ENCODE measurements at regions not wholly inside any gene's neighbourhood (a gene's known extent, or its start where the extent isn't known, plus 50 kb on each side); places are given as distances from the start of the nearest gene placed in this dataset.
"Not testable (repeated sequence)": the region's sequence is repeated elsewhere in the genome, so short reads cannot be mapped to it uniquely, and the experiment has no call there.

- H3K9me3 Mint-ChIP-seq, result peaks cover 5 to 15% (median 14%) of the 10 kb centered on the region in 5 donors
- H3K4me3 Mint-ChIP-seq, result no peak overlapping the region
- no peak overlapping the region for H3K27ac ChIP-seq (ENCODE audit: low read depth, low read length)
- no peaks in the 10 kb centered on the region for H3K9me3 ChIP-seq (ENCODE audit: low read length)
- peaks cover 0 to 9% (median 0%) of the 10 kb centered on the region in 3 donors for H3K36me3 Mint-ChIP-seq
- peak overlapping the region in 1 of 8 donors; percentile 30 for H3K27ac Mint-ChIP-seq
- no peaks in the 10 kb centered on the region for H3K27me3 ChIP-seq (ENCODE audit: insufficient read depth, low read length, poor library complexity, severe bottlenecking)
- no peaks in the 10 kb centered on the region for H3K4me1 Mint-ChIP-seq
- no peaks in the 10 kb centered on the region for H3K27me3 Mint-ChIP-seq
- POLR2A ChIA-PET, result no interaction called here
- no peaks in the 10 kb centered on the region for H3K36me3 ChIP-seq (ENCODE audit: insufficient read depth, low read length)
- H3K4me1 ChIP-seq (ENCODE audit: insufficient read depth, low read length), result no peaks in the 10 kb centered on the region
- DNase-seq, result no peak
- CTCF ChIA-PET, result no interaction called here
- H3K4me3 ChIP-seq (ENCODE audit: low read length), result no peak overlapping the region
These were observed 150.1 kb downstream of the CRLF2 start for GRCh38 chrX:1062351-1062750.

GRCh38 chrX:1060562-1060960 lies 151.9 kb downstream of the CRLF2 start:
- Mint-ChIP-seq H3K36me3 (peaks cover 0 to 9% (median 0%) of the 10 kb centered on the region in 3 donors), H3K27me3 (no peaks in the 10 kb centered on the region), H3K27ac (no peak overlapping the region), H3K4me1 (no peaks in the 10 kb centered on the region), H3K9me3 (peaks cover 5 to 17% (median 15%) of the 10 kb centered on the region in 5 donors), H3K4me3 (no peak overlapping the region)
- ChIA-PET POLR2A (no interaction called here), CTCF (no interaction called here)
- Histone ChIP-seq H3K27me3 (ENCODE audit: insufficient read depth, low read length, poor library complexity, severe bottlenecking) (no peaks in the 10 kb centered on the region), H3K4me1 (ENCODE audit: insufficient read depth, low read length) (no peaks in the 10 kb centered on the region), H3K27ac (ENCODE audit: low read depth, low read length) (no peak overlapping the region), H3K9me3 (ENCODE audit: low read length) (no peaks in the 10 kb centered on the region), H3K36me3 (ENCODE audit: insufficient read depth, low read length) (no peaks in the 10 kb centered on the region), H3K4me3 (ENCODE audit: low read length) (no peak overlapping the region)
- DNase-seq, result no peak

- CTCF ChIA-PET, result no interaction called here
- Histone ChIP-seq H3K36me3 (ENCODE audit: insufficient read depth, low read length) (no peaks in the 10 kb centered on the region), H3K9me3 (ENCODE audit: low read length) (no peaks in the 10 kb centered on the region), H3K27me3 (ENCODE audit: insufficient read depth, low read length, poor library complexity, severe bottlenecking) (no peaks in the 10 kb centered on the region), H3K4me3 (ENCODE audit: low read length) (no peak overlapping the region), H3K27ac (ENCODE audit: low read depth, low read length) (no peak overlapping the region), H3K4me1 (ENCODE audit: insufficient read depth, low read length) (no peaks in the 10 kb centered on the region)
- Mint-ChIP-seq H3K36me3 (peaks cover 0 to 9% (median 0%) of the 10 kb centered on the region in 3 donors), H3K4me3 (no peak overlapping the region), H3K27ac (no peak overlapping the region), H3K9me3 (peaks cover 7 to 17% (median 15%) of the 10 kb centered on the region in 5 donors), H3K27me3 (no peaks in the 10 kb centered on the region), H3K4me1 (no peaks in the 10 kb centered on the region)
- DNase-seq, result no peak
- POLR2A ChIA-PET, result no interaction called here
These were observed 152.6 kb downstream of the CRLF2 start for GRCh38 chrX:1059576-1060561.

- H3K27me3 Mint-ChIP-seq; CTCF ChIA-PET; H3K27ac ChIP-seq (ENCODE audit: low read depth, low read length); H3K36me3 Mint-ChIP-seq; H3K4me3 Mint-ChIP-seq; POLR2A ChIA-PET; H3K4me1 Mint-ChIP-seq; H3K4me3 ChIP-seq (ENCODE audit: low read length); H3K27ac Mint-ChIP-seq; H3K4me1 ChIP-seq (ENCODE audit: insufficient read depth, low read length); DNase-seq; H3K27me3 ChIP-seq (ENCODE audit: insufficient read depth, low read length, poor library complexity, severe bottlenecking); H3K36me3 ChIP-seq (ENCODE audit: insufficient read depth, low read length): not testable (repeated sequence)
- peaks cover 14 to 44% (median 37%) of the 10 kb centered on the region in 5 donors for H3K9me3 Mint-ChIP-seq
- H3K9me3 ChIP-seq (ENCODE audit: low read length), result peaks cover 26% of the 10 kb centered on the region
These were observed 158.8 kb downstream of the CRLF2 start for GRCh38 chrX:1053600-1053999.

- no peaks in the 10 kb centered on the region for H3K4me1 ChIP-seq (ENCODE audit: insufficient read depth, low read length)
- peaks cover 13 to 43% (median 41%) of the 10 kb centered on the region in 5 donors for H3K9me3 Mint-ChIP-seq
- H3K4me3 ChIP-seq (ENCODE audit: low read length), result no peak overlapping the region
- no peak overlapping the region for H3K27ac Mint-ChIP-seq
- DNase-seq, result no peak
- no peaks in the 10 kb centered on the region for H3K27me3 ChIP-seq (ENCODE audit: insufficient read depth, low read length, poor library complexity, severe bottlenecking)
- no peak overlapping the region for H3K4me3 Mint-ChIP-seq
- ChIA-PET POLR2A (no interaction called here), CTCF (no interaction called here)
- H3K27ac ChIP-seq (ENCODE audit: low read depth, low read length), result no peak overlapping the region
- peaks cover 26% of the 10 kb centered on the region for H3K9me3 ChIP-seq (ENCODE audit: low read length)
- no peaks in the 10 kb centered on the region for H3K4me1 Mint-ChIP-seq
- H3K27me3 Mint-ChIP-seq, result peaks cover 0 to 1% of the 10 kb centered on the region in 2 donors
- H3K36me3 Mint-ChIP-seq, result peaks cover 0 to 1% (median 1%) of the 10 kb centered on the region in 3 donors
- no peaks in the 10 kb centered on the region for H3K36me3 ChIP-seq (ENCODE audit: insufficient read depth, low read length)
These were observed 159.4 kb downstream of the CRLF2 start for GRCh38 chrX:1053072-1053471.

GRCh38 chrX:1052021-1052420 lies 160.4 kb downstream of the CRLF2 start:
- Histone ChIP-seq H3K27me3 (ENCODE audit: insufficient read depth, low read length, poor library complexity, severe bottlenecking) (no peaks in the 10 kb centered on the region), H3K4me3 (ENCODE audit: low read length) (no peak overlapping the region), H3K27ac (ENCODE audit: low read depth, low read length) (no peak overlapping the region), H3K4me1 (ENCODE audit: insufficient read depth, low read length) (no peaks in the 10 kb centered on the region), H3K9me3 (ENCODE audit: low read length) (peaks cover 26% of the 10 kb centered on the region), H3K36me3 (ENCODE audit: insufficient read depth, low read length) (no peaks in the 10 kb centered on the region)
- Mint-ChIP-seq H3K36me3 (peaks cover 0 to 1% (median 1%) of the 10 kb centered on the region in 3 donors), H3K4me1 (no peaks in the 10 kb centered on the region), H3K27me3 (peaks cover 0 to 1% of the 10 kb centered on the region in 2 donors), H3K9me3 (peaks cover 10 to 47% (median 41%) of the 10 kb centered on the region in 5 donors), H3K4me3 (no peak overlapping the region), H3K27ac (no peak overlapping the region)
- ChIA-PET CTCF (no interaction called here), POLR2A (no interaction called here)
- no peak for DNase-seq

GRCh38 chrX:1051421-1051820 lies 161.0 kb downstream of the CRLF2 start:
- H3K36me3 ChIP-seq (ENCODE audit: insufficient read depth, low read length), result no peaks in the 10 kb centered on the region
- H3K9me3 ChIP-seq (ENCODE audit: low read length), result peaks cover 26% of the 10 kb centered on the region
- ChIA-PET POLR2A (no interaction called here), CTCF (no interaction called here)
- H3K4me3 Mint-ChIP-seq, result no peak overlapping the region
- no peak overlapping the region for H3K27ac Mint-ChIP-seq
- no peak overlapping the region for H3K27ac ChIP-seq (ENCODE audit: low read depth, low read length)
- peaks cover 0 to 1% of the 10 kb centered on the region in 2 donors for H3K27me3 Mint-ChIP-seq
- no peaks in the 10 kb centered on the region for H3K4me1 Mint-ChIP-seq
- no peaks in the 10 kb centered on the region for H3K27me3 ChIP-seq (ENCODE audit: insufficient read depth, low read length, poor library complexity, severe bottlenecking)
- peaks cover 0 to 1% (median 1%) of the 10 kb centered on the region in 3 donors for H3K36me3 Mint-ChIP-seq
- H3K9me3 Mint-ChIP-seq, result peaks cover 10 to 46% (median 41%) of the 10 kb centered on the region in 5 donors
- no peak overlapping the region for H3K4me3 ChIP-seq (ENCODE audit: low read length)
- no peak for DNase-seq
- no peaks in the 10 kb centered on the region for H3K4me1 ChIP-seq (ENCODE audit: insufficient read depth, low read length)

GRCh38 chrX:1045680-1046314 lies 166.7 kb downstream of the CRLF2 start:
- POLR2A ChIA-PET, result no interaction called here
- no peaks in the 10 kb centered on the region for H3K4me1 ChIP-seq (ENCODE audit: insufficient read depth, low read length)
- H3K4me1 Mint-ChIP-seq, result no peaks in the 10 kb centered on the region
- DNase-seq, result no peak
- no peaks in the 10 kb centered on the region for H3K27me3 ChIP-seq (ENCODE audit: insufficient read depth, low read length, poor library complexity, severe bottlenecking)
- H3K36me3 Mint-ChIP-seq, result peaks cover 0 to 4% (median 0%) of the 10 kb centered on the region in 3 donors
- no peak overlapping the region for H3K4me3 ChIP-seq (ENCODE audit: low read length)
- H3K27me3 Mint-ChIP-seq, result peaks cover 0 to 4% of the 10 kb centered on the region in 2 donors
- peaks cover 7 to 30% (median 27%) of the 10 kb centered on the region in 5 donors for H3K9me3 Mint-ChIP-seq
- CTCF ChIA-PET, result no interaction called here
- H3K36me3 ChIP-seq (ENCODE audit: insufficient read depth, low read length), result no peaks in the 10 kb centered on the region
- H3K27ac ChIP-seq (ENCODE audit: low read depth, low read length), result no peak overlapping the region
- no peak overlapping the region for H3K4me3 Mint-ChIP-seq
- peaks cover 9% of the 10 kb centered on the region for H3K9me3 ChIP-seq (ENCODE audit: low read length)
- no peak overlapping the region for H3K27ac Mint-ChIP-seq
